ENCODE measurements at regions not wholly inside any gene's neighbourhood (a gene's known extent, or its start where the extent isn't known, plus 50 kb on each side); places are given as distances from the start of the nearest gene placed in this dataset.
A peak's percentile ranks its signal among the peaks of the same experiment; 100 is the strongest.
"Not testable (repeated sequence)": the region's sequence is repeated elsewhere in the genome, so short reads cannot be mapped to it uniquely, and the experiment has no call there.

DNA sequence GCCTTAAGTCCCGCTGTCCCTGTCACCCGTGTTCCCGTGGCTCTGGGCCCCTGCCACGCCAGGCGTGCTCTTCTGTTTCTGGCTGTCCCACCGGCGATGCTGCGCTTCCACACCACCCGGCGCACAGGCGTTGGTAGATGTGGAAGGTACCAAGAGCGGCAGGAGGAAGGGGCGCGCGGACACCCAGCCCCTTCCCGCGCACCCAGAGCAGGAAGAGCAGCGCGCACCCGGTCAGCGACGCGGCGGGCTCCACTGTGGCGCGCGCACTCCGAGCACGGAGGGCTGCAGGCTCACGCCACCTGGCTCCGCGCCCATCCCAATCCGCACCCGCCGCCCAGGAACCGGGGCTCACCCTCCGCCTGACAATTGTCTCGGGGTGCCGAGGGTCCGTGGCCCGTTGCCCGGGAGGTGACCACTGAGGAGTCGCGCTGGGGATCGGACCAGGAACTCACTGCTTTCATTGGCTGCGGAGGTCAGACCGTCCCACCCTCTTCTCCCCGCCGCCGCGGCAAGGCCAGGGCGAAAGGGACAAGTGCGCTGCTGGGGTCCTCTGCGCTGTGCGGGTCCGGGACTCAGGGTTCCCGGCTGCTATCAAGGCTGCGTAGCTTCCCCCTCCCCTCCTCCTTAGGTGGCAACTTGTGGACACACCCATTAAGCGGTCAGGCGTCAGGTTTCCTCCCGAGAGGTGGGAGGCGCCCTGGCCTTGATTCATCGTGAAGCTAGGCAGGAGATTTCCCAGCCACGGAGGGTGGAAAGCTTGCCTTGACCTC lies 121.6 kb upstream of the ZNF92 start:
- peak; percentile 53 for DNase-seq

DNA sequence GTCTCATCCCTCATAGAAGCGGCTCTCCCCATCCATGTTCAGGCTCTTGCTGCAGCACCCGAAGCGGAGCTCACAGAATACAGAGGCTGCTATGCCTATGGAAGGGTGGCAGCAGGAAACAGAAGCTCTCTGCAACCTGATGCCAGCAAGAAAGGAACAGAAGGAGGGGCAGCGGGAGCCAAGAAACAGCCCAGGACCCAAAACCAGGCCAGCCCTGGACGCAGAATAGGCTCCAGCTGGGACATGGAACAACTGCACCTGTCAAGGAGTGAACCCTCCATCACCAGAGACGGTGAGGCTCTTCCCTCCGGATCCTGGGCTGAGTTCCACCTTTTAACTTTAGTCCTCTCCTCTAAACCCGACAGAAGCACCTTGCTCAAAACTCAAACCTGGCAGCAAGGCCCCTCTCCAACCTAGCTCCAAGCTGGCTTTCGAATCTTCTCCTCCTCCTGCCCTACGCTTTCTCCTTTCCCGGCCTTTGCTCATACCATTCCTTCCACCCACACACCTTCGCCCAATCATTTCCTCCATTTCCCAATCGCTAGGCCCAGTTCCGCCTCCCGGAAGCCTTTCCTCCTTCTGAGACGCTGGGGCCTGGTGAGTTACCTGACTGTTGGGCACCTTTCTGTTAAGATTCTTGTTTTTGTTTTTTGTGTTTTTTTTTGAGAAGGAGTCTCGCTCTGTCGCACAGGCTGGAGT lies 122.8 kb upstream of the ZNF92 start:
- no peak for DNase-seq

DNA sequence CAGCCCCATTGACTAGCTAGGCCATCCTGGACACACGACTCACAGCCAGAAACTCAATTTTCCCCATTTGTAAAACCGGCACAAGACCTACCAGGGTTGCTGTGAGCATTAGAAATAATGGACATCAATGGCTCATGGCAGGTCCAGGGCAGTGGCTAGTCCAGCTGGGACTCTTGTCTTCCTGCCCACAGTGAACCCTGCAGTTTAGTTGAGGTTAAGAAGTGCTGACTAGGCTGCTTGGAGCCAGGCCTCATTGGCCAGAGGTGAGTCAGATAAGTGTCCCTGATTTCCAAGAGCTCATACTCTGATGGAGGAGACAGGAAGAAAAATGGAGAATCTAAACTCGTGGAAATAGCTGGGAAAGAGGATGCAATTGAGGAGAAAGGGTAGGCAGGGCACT lies 123.4 kb upstream of the ZNF92 start:
- peak; percentile 20 for DNase-seq

DNA sequence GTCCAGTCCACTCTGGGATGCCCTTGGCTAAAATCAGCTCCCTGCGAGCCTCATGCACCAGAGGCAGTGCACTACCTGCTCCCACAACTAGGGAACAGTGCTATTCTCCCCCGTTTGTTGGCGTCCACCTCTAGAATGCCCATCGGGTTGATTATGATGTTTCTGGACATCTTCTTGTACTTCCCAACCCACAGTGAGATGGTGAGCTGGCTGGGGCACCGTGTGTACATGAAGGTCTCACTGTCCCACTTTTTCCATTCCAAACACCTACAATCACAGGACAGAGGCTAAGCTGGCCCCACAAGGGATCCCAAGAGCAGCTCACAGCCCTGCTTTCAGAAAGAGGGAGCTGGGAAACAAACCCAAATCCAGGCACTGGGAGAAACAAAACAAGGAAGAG lies 126.2 kb upstream of the ZNF92 start:
- DNase-seq, result no peak

DNA sequence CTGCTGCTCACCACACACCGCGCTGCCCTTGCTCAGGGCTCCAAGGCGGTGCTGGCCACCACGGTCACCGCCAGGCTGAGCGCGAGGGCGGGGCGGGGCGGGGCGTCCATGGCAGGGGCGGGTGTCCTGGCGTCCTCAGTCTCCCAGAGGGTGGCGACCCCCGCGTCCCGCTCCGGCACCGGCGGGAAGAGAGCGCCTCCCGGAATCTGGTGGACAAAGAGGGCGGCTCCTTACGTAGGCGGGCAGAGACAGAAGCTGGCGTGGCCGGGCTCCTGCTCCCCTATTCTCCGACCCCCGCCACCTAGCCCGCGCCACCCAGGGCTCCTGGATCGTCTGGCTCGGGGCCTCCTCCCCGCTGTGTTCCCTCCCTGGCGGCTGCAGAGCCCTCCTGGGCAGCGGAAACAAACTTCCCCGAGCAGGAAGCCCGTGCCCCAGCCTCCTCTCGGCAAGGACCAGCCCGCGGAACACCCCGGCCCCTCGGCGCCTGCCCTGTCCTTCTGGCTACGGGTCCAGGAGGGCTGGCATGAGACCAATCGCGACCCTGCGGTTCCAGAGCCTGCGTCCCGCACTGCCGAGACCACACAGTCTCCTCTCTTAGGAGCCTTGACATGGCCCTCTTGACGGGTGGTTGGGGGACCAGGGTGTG lies 133.8 kb upstream of the ZNF92 start:
- DNase-seq, result no peak

DNA sequence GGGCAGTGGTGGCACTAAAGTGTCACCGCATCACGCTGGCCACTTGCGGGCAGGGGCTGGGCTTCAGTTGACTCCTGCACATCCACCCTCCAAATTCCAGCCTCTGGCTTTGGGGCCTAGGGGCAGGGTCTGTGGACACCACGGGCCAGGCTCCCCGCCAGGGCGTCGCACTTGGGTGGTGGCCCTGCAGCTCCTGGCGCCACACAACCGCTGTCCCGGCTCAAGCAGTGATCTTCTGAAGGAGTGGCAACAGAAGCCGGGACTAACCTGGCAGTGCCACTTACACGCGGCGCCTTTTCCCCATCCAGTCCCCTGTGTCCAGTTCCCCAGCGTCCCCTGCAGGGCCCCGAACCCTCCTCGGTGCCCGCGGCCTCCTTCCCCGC lies 134.3 kb upstream of the ZNF92 start:
- no peak for DNase-seq

DNA sequence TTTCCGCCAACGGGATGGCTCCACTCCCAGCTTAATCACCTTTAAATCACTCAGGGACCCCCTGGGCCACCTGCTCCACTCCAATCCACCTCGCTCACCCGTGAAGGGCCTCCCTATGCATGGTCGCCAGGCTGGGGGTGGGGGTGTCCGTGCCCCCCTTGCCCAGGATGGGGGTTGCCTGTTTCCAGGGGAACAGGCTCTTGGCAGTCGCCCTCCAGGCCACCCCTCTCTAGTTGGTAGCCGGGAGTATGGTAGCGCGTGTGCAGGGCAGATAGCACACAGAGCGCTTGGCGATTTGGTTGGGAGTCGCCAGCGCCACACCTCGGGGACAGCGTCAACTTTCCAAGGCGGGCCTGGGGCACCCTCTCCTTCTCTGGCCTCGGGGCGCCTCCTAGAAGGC lies 134.9 kb upstream of the ZNF92 start:
- no peak for DNase-seq

DNA sequence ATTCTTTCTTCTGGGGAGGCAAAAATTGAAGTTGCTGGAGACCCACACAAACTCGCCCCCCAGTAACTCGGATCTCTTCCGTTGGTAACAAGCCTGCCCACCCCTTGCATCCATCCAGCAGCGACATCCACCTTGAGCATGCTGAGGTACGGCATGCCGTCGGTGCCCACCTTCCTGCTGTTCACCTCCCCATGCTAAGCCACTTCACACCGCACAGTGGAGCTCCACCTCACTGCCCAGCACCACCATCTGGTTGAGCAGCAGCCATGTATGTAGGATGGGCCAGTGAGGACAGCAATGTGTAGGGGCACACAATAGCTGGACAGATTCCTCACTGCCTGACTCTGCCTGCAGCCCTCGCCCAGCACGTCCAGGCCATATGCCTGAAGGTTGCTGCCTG lies 138.1 kb upstream of the ZNF92 start:
- no peak for DNase-seq

DNA sequence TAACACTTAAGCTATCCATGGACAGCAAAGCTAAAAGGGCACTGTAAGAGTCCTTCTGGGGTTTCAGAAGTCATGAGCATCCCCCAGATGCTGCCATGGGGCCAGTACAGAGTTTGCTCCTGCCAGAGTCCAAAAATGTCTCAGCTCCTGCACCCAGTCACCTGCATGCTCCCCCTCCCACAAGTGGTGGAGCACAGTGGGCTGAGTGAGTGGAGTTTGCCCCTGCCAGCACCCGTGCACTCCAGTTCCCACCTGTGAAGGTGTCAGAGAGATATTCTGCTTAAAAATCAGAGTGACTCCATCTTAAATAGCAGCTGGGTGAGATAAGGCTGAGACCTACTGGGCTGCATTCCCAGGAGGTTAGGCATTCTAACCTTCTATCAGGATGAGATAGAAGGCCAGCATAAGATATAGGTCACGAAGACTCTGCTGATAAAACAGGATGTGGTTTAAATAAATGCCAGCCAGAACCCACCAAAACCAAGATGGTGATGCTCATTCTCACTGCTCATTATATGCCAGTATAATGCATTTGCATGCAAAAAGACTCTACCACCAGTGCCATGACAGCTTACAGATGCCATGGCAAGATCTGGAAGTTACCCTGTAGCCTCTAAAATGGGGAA lies 140.1 kb upstream of the ZNF92 start:
- DNase-seq, result peak; percentile 96

DNA sequence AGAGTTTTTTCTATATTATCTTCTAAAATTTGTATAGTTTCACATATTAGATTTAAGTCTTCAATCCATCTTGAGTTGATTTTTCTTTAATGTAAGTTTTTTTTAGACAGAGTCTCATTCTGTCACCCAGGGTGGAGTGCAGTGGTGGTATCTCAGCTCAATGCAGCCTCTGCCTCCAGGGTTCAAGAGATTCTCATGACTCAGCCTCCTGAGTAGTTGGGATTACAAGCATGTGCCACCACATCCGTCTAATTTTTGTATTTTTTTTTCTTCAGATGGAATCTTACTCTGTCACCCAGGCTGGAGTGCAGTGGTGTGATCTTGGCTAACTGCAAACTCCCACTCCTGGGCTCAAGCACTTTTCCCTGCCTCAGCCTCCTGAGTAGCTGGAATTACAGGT lies 143.4 kb upstream of the ZNF92 start:
- DNase-seq, result no peak

DNA sequence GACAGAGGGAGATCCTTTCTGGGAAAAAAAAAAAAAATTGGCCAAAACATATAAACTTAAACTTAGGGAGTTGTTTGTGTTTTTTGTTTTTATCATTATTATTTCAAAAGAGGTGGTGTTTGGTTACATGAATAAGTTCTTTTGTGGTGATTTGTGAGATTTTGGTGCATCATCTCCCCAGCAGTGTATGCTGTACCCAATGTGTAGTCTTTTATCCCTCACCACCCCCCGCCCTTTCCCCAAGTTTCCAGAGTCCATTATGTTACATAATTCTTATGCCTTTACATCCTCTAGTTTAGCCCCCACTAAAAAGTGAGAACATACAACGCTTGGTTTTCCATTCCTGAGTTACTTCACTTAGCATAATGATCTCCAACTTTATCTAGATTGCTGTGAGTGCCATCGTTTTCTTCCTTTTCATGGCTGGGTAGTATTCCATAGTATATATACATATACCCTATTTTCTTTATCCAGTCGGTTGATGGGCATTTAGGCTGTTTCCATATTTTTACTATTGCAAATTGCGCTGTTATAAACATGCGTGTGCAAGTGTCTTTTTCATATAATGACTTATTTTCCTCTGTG lies 148.1 kb upstream of the ZNF92 start:
- DNase-seq, result no peak

DNA sequence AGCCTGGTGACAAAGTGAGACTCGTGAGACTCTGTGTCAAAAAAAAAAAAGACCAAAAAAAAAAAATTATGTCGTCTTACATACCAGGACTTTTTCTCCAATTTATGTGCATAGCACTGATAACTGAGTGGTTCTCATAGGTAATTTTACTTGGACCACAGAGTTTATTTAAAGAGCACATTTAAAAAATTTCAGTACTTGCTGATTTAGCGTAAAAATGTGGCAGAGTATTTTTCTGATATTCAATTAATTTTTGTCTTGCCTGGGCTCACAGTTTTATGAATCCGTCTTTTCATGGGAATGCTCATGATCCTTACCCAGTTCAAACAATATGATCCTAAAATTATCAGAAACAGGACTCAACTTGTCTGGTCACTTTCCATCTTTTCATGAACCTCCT lies 151.0 kb upstream of the ZNF92 start:
- DNase-seq, result no peak

DNA sequence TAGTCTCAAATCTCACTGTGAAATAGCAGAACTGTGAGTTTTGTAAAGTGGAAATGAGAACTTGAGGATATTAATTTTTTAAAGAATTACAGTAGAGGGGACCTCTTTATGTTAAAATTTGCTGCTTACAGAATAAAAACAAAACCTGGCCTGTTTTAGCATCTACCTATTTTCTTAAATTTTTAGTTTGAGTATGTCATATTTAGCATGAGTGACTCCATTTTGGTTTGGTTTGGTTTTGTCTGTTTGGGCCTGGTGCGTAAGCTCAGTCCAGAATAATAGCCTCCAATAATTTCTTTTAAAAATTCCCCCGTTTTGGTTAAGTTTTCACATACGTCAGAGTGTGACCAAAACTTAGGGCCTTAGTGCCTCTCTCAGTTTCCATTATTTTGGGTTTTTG lies 152.0 kb upstream of the ZNF92 start:
- DNase-seq, result no peak

DNA sequence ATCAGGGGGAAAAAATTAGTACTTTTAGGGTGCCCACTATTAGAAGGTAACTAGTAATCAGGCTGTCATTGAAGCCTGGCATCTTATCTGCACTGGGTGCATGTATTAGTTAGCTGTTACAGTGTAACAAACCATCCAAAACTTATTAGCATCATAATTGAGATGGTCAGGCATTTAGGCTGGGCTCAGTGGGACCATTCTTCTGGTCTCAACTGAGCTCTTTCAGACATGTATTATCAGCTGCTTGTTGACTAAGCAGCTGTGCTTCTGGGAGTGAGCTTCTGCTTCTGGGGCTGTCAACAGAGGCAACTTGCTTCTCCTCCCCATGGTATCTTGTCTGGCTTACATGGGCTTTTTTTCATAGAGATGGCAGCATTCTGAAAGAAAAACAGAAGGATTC lies 154.0 kb upstream of the ZNF92 start:
- DNase-seq, result no peak

DNA sequence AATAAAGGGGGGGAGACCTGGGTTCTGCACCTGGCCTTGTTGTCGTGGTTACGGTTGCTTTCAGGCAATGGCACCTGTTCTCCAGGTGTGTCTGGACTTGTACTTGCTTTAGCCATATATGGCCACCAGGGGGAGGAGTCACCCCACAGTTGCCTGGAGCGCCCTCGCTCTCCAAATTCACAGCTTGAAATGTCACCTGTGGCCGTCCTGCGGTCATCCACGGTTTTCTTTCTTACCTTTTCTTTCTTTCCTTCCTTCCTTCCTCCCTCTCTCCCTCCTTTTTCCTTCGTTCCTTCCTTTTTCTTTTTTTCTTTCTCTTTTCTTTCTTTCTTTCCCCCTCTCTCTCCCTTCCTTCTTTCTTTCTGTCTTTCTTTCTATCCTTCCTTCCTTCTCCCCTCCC lies 157.2 kb upstream of the ZNF92 start:
- DNase-seq, result no peak

DNA sequence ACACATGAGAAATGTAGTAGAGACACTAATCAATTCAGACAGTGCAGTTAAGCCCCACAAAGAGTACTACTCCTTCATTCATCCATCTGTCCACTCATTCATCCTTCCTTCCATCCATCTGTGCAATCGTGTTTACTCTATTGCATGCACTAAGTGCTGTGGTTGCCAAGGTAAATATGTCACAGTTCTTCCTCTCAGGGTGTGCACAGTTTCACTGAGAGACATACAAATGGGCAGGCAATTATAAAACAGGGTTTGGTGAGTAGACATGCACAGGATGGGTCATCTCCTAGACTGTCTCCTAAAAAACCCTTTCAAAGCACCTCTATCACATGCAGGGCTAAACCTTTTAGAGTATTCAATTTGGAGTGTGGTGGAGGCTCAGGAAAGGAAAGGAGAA lies 160.4 kb upstream of the ZNF92 start:
- not testable (repeated sequence) for DNase-seq

DNA sequence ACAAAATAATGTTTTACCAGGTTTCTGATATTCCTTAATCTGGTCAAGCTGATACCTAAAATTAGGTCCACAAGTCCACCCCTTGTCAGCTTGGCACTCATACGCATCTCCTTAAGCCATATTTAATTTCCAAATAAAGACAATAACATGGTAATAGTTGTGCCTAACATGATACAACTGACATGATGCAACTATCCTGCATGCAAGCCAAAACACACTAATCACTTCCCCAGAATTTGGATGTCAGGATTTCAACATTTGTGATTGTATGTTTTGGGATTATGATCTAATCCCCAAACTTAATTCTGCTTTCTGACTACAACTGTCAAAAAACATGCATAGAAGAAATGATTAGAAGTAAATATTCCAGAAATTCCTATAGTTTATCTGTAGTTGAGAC lies 174.4 kb upstream of the ZNF92 start:
- DNase-seq, result not testable (repeated sequence)

DNA sequence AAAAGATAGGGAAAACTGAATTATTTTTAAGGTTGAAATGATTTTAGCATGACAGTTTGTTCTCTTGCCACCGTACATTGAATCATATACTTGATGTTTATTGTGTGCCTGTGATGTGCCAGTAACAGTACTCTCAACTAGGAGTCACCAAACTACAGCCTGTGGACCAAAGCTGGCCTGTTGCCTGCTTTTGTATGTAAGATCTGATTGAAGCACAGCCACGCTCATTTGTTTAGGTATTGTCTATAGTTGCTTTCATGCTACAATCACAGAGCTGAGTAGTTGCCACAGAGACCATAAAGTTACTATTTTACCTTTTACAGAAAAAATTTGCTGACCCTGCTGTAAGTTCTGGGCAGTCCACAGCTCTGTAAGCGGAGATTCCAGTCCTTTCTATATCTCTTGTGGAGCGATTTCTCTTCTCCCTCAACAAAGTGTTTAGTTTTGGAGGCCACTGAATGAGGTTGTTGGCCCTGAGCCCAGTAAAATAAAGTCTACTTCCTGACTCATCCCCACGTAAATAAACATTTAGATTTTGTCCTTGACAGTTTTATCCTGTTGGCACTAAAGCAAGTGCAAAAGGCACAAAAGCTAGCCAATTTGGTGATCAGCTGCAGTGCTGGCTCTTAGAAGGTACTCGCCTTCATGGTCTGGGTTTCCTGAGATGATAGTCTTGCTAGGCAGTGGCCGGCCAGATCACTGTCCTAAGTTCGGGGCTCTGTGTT lies 180.2 kb upstream of the ZNF92 start:
- not testable (repeated sequence) for DNase-seq

DNA sequence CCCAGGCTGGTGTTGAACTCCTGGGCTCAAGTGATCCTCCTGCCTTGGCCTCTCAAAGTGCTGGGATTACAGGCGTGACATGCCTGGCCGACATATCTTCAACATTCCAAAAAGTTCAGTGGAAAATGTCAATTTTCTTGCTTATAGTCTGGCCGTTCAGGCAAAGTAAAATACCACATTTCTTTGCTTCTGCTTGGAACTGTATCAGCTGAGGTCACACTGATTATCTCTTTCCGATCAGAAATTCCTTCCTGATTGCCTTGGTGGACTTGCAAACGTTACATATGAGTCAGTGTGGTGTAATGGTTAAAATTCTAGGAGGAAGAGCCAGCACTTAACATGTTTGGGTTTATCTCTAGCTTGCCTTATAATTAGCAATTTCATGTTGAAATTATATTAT lies 170.6 kb upstream of the ERV3-1 start:
- peak; percentile 2 for DNase-seq

DNA sequence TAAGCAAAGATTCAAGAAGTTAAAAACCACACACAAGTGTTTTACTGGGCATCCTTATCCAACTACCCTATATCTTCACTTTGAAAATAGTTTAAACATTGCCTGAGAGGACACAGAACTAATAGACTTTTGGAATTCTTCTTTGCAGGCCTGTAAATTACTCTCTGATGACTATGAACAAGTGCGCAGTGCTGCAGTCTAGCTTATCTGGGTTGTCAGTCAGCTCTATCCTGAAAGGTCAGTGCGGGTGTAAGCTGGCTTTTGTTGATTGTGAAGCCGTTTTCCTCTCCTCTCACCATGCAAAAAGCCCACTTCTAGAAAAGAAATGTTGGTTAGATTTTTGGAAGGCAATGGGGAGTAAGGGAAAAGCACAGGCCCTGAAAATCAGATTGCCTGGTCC lies 143.6 kb upstream of the ERV3-1 start:
- DNase-seq, result not testable (repeated sequence)

DNA sequence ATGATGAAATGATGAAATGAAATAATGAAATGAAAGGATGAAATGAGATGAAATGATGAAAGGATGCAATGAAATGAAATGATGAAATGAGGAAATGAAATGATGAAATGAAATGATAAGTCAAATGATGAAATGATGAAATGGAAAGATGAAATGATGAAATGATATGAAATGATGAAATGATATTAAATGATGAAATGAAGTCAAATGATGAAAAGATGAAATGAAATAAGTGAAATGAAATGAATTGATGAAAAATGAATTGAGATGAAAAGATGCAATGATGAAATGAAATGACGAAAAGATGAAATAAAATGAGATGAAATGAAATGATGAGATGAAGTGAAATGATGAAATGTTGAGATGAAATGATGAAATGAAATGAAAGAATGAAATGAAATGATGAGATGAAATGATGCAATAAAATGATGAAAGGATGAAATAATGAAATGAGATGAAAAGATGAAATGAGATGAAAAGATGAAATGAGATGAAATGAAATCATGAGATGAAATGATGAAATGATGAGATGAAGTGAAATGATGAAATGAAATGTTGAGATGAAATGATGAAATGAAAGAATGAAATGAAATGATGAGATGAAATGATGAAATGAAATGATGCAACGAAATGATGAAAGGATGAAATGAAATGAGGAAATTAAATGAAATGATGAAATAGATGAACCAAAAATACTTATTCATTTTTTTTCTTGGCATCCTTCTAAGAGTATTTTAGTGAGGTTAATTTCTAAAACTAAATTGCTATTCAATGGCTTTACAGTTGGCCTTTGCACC lies 139.8 kb upstream of the ERV3-1 start:
- DNase-seq, result not testable (repeated sequence)

DNA sequence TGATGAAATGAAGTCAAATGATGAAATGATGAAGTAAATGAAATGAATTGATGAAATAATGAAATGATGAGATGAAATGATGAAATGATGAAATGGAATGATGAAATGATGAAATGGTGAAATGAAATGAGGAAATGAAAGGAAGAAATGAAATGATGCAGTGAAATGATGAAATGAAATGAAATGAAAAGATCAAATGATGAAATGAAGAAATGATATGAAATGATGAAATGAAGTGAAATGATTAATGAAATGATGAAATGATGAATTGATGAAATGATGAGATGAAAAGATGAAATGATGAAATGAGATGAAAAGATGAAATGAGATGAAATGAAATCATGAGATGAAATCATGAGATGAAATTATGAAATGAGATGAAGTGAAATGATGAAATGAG lies 139.2 kb upstream of the ERV3-1 start:
- DNase-seq, result not testable (repeated sequence)

Data from NCI-H226 (cell line).